ENCODE measurements at regions not wholly inside any gene's neighbourhood (a gene's known extent, or its start where the extent isn't known, plus 50 kb on each side); places are given as distances from the start of the nearest gene placed in this dataset.

DNA sequence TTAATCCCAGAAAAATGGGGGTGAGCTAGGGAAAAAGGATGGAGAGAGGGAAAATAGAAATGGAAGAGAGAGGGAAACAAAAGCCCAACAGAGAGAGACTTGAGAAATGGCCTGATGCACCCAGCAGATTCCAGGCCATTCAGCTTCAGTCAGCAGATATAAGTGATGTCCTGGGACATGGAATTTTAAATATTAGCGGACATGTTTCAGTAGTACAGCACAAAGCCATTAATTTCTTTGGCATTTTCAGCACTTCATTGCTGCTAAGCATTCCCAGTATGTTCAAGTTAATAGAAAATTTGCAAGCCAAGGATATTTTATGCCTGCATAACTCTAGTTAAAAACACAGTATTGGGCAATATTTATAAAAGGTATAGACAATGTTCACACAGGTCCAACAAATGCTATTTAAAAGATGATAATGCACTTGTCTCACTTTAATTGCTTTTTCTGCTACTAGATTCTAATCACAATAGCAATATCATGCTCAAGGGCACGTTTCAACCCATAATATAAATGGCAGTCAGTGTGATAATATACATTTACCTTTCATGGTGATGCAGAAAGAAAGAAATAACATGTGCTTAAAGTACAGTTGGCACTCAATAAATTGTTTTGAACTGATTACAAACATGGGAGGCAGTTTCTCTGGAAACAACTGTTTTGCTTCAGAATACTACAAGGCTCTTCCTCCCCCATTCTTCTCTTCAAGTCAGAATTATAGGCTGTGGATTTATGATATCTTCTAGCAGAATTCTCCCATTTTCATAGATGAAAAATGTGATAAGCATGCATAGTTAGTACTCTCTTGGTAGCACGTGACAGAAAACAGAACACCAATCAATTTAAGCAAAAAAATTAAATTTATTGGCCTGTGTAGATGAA lies 108.1 kb upstream of the MAGI3 start (continued):
- TF ChIP-seq, protein P1, sequence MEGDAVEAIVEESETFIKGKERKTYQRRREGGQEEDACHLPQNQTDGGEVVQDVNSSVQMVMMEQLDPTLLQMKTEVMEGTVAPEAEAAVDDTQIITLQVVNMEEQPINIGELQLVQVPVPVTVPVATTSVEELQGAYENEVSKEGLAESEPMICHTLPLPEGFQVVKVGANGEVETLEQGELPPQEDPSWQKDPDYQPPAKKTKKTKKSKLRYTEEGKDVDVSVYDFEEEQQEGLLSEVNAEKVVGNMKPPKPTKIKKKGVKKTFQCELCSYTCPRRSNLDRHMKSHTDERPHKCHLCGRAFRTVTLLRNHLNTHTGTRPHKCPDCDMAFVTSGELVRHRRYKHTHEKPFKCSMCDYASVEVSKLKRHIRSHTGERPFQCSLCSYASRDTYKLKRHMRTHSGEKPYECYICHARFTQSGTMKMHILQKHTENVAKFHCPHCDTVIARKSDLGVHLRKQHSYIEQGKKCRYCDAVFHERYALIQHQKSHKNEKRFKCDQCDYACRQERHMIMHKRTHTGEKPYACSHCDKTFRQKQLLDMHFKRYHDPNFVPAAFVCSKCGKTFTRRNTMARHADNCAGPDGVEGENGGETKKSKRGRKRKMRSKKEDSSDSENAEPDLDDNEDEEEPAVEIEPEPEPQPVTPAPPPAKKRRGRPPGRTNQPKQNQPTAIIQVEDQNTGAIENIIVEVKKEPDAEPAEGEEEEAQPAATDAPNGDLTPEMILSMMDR (IDR thresholded peaks at IDR 0.05; ENCODE audit: low read depth, low read length, missing input control) = no peak
- TF ChIP-seq, protein P2, sequence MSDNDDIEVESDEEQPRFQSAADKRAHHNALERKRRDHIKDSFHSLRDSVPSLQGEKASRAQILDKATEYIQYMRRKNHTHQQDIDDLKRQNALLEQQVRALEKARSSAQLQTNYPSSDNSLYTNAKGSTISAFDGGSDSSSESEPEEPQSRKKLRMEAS (IDR thresholded peaks at IDR 0.05) = no peak

DNA sequence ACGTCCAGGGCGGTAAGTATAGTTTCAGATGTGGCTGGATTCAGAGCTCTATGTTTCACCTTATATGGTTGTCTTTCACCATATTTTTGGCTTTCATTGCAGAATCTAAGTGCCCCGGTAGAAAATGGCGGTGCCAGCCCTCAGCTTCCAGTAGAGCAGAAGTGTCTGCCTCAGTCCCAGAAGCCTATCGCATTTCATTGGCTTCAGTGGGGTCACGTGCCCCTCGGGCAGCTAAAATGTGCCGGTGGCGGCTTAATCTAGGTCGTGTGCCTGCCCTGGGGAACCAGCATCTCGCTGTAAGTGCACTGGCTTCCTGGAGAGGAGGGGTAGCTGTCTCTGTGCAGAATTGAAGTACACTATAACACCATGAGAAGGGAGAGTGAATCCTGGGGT lies 107.4 kb upstream of the MAGI3 start:
- H3K27me3 ChIP-seq (ENCODE audit: control insufficient read depth in 4 of 4, insufficient read depth in 4 of 4, low read length in 3 of 4) = no peaks in the 10 kb centered on the region
- 91% methylated on average over 11 of the region's 11 CpGs for WGBS
- no peaks in the 10 kb centered on the region for H3K36me3 ChIP-seq (ENCODE audit: control insufficient read depth in 4 of 4, insufficient read depth in 3 of 4, low read depth in 1 of 4, low read length in 3 of 4)
- TF ChIP-seq, protein P3, sequence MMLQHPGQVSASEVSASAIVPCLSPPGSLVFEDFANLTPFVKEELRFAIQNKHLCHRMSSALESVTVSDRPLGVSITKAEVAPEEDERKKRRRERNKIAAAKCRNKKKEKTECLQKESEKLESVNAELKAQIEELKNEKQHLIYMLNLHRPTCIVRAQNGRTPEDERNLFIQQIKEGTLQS (IDR thresholded peaks at IDR 0.05) = no peak
- TF ChIP-seq RAD21 (IDR thresholded peaks at IDR 0.05) (no peak), HNF4A (conservative IDR thresholded peaks at IDR 0.05) (no peak), RXRA (IDR thresholded peaks at IDR 0.05) (no peak), JUND (IDR thresholded peaks at IDR 0.05) (no peak), FOXA2 (IDR thresholded peaks at IDR 0.05) (no peak), SP1 (IDR thresholded peaks at IDR 0.05) (no peak), NR2F2 (IDR thresholded peaks at IDR 0.05) (no peak), YY1 (IDR thresholded peaks at IDR 0.05) (no peak), FOXA1 (IDR thresholded peaks at IDR 0.05) (no peak), EGR1 (IDR thresholded peaks at IDR 0.05; ENCODE audit: low read depth in 2 of 2) (no peak)
- TF ChIP-seq, protein P4, sequence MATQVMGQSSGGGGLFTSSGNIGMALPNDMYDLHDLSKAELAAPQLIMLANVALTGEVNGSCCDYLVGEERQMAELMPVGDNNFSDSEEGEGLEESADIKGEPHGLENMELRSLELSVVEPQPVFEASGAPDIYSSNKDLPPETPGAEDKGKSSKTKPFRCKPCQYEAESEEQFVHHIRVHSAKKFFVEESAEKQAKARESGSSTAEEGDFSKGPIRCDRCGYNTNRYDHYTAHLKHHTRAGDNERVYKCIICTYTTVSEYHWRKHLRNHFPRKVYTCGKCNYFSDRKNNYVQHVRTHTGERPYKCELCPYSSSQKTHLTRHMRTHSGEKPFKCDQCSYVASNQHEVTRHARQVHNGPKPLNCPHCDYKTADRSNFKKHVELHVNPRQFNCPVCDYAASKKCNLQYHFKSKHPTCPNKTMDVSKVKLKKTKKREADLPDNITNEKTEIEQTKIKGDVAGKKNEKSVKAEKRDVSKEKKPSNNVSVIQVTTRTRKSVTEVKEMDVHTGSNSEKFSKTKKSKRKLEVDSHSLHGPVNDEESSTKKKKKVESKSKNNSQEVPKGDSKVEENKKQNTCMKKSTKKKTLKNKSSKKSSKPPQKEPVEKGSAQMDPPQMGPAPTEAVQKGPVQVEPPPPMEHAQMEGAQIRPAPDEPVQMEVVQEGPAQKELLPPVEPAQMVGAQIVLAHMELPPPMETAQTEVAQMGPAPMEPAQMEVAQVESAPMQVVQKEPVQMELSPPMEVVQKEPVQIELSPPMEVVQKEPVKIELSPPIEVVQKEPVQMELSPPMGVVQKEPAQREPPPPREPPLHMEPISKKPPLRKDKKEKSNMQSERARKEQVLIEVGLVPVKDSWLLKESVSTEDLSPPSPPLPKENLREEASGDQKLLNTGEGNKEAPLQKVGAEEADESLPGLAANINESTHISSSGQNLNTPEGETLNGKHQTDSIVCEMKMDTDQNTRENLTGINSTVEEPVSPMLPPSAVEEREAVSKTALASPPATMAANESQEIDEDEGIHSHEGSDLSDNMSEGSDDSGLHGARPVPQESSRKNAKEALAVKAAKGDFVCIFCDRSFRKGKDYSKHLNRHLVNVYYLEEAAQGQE (IDR thresholded peaks at IDR 0.05) = no peak
- TF ChIP-seq, protein P1 (IDR thresholded peaks at IDR 0.05; ENCODE audit: low read depth, low read length, missing input control) = no peak
- no peak overlapping the region for H3K4me3 ChIP-seq (ENCODE audit: low read depth in 1 of 3, low read length in 3 of 3)
- no peak overlapping the region for H3K27ac ChIP-seq (ENCODE audit: low read depth in 1 of 2, low read length in 2 of 2)
- H3K9me3 ChIP-seq (ENCODE audit: control insufficient read depth in 4 of 4, low read length in 3 of 4) = no peaks in the 10 kb centered on the region
- no peak overlapping the region for H3K9ac ChIP-seq (ENCODE audit: low read depth in 1 of 2, low read length in 2 of 2)
- H3K4me1 ChIP-seq (ENCODE audit: control insufficient read depth in 4 of 4, insufficient read depth in 4 of 4, low read length in 3 of 4) = no peaks in the 10 kb centered on the region
- no peak for DNase-seq (ENCODE audit: low spot score)
